Astrocyte (in vitro differentiated cells and primary cell): ENCODE measurements at regions not wholly inside any gene's neighbourhood (a gene's known extent, or its start where the extent isn't known, plus 50 kb on each side); places are given as distances from the start of the nearest gene placed in this dataset.
"Not testable (repeated sequence)": the region's sequence is repeated elsewhere in the genome, so short reads cannot be mapped to it uniquely, and the experiment has no call there.

Source experiments
- DNase-seq: peaks from one replicate; pipeline ENCODE4 v3.0.0-alpha.2; 2010; ENCODE audit warnings: low read depth
- FAIRE-seq: peaks from 2 replicates; lab custom pipeline; 2011; peaks lifted over from hg19 to GRCh38; lab: Jason Lieb, UNC
- H2AFZ ChIP-seq: 2 replicates; pipeline ENCODE4 v1.6.0; 2012; ENCODE audit warnings: low read depth, low read length, inconsistent platforms
- H3K27ac ChIP-seq: 2 replicates; pipeline ENCODE4 v1.5.1; 2011; ENCODE audit warnings: low read depth, low read length, inconsistent platforms
- H3K27me3 ChIP-seq: 2 replicates; pipeline ENCODE4 v1.6.0; 2011; ENCODE audit warnings: low read length, inconsistent platforms; ENCODE audit not compliant: insufficient read depth
- H3K36me3 ChIP-seq: 2 replicates; pipeline ENCODE4 v1.5.1; 2011; ENCODE audit warnings: low read length, inconsistent platforms; ENCODE audit not compliant: insufficient read depth
- H3K4me1 ChIP-seq: 2 replicates; pipeline ENCODE4 v1.5.1; 2011; ENCODE audit warnings: low read length, inconsistent platforms; ENCODE audit not compliant: insufficient read depth
- H3K4me2 ChIP-seq: 2 replicates; pipeline ENCODE4 v1.6.0; 2012; ENCODE audit warnings: low read length, inconsistent platforms
- H3K4me3 ChIP-seq: 2 replicates; pipeline ENCODE4 v1.5.1; 2011; ENCODE audit warnings: low read depth, mild to moderate bottlenecking, low read length, inconsistent platforms; ENCODE audit not compliant: insufficient read depth
- H3K79me2 ChIP-seq: 2 replicates; pipeline ENCODE4 v1.6.0; 2012; ENCODE audit warnings: mild to moderate bottlenecking, low read length, inconsistent platforms; ENCODE audit not compliant: insufficient read depth
- H3K9ac ChIP-seq: 2 replicates; pipeline ENCODE4 v1.6.0; 2012; ENCODE audit warnings: mild to moderate bottlenecking, low read length, inconsistent platforms
- H3K9me3 ChIP-seq: 2 replicates; pipeline ENCODE4 v1.5.1; 2012; ENCODE audit warnings: low read depth, mild to moderate bottlenecking, low read length, inconsistent platforms; ENCODE audit not compliant: insufficient read depth
- H4K20me1 ChIP-seq: 2 replicates; pipeline ENCODE4 v1.6.0; 2012; ENCODE audit warnings: low read length, inconsistent platforms; ENCODE audit not compliant: insufficient read depth
- H3K27ac Mint-ChIP-seq: one replicate; pipeline ENCODE4 v1.8.0; 2021; ENCODE audit warnings: mild to moderate bottlenecking, mixed read lengths; ENCODE audit not compliant: unreplicated experiment
- H3K27me3 Mint-ChIP-seq: one replicate; pipeline ENCODE4 v1.8.0; 2021; ENCODE audit warnings: low read depth, mixed read lengths; ENCODE audit not compliant: unreplicated experiment
- H3K36me3 Mint-ChIP-seq: one replicate; pipeline ENCODE4 v1.8.0; 2021; ENCODE audit warnings: low read depth, mixed read lengths; ENCODE audit not compliant: unreplicated experiment
- H3K4me1 Mint-ChIP-seq: one replicate; pipeline ENCODE4 v1.8.0; 2021; ENCODE audit warnings: low read depth, mixed read lengths; ENCODE audit not compliant: unreplicated experiment
- H3K4me3 Mint-ChIP-seq: one replicate; pipeline ENCODE4 v1.8.0; 2021; ENCODE audit warnings: mild to moderate bottlenecking, moderate library complexity, mixed read lengths; ENCODE audit not compliant: unreplicated experiment
- H3K9me3 Mint-ChIP-seq: one replicate; pipeline ENCODE4 v1.8.0; 2021; ENCODE audit warnings: mild to moderate bottlenecking, mixed read lengths; ENCODE audit not compliant: unreplicated experiment
- CTCF ChIP-seq: IDR thresholded peaks from 2 replicates; pipeline ENCODE4 v1.5.1; 2011; ENCODE audit warnings: low read depth, mild to moderate bottlenecking, inconsistent platforms, low read length, moderate library complexity; ENCODE audit not compliant: insufficient read depth
- EZH2 ChIP-seq: IDR thresholded peaks from 2 replicates; pipeline ENCODE4 v1.6.1; 2012; ENCODE audit warnings: mild to moderate bottlenecking, low read length, inconsistent platforms; ENCODE audit not compliant: insufficient read depth

- no peak overlapping the region for H3K4me3 ChIP-seq
- H3K4me1 Mint-ChIP-seq = no peaks in the 10 kb centered on the region
- no peak overlapping the region for H3K27ac Mint-ChIP-seq
- no peaks in the 10 kb centered on the region for H3K79me2 ChIP-seq
- H3K36me3 ChIP-seq = no peaks in the 10 kb centered on the region
- FAIRE-seq (no peak), DNase-seq (no peak)
- H3K4me3 Mint-ChIP-seq = no peak overlapping the region
- H3K27ac ChIP-seq = no peak overlapping the region
- no peaks in the 10 kb centered on the region for H4K20me1 ChIP-seq
- H3K9me3 Mint-ChIP-seq = peaks cover 15% of the 10 kb centered on the region
- H3K36me3 Mint-ChIP-seq = no peaks in the 10 kb centered on the region
- no peak overlapping the region for H2AFZ ChIP-seq
- no peaks in the 10 kb centered on the region for H3K4me1 ChIP-seq
- no peaks in the 10 kb centered on the region for H3K27me3 Mint-ChIP-seq
- no peak for TF ChIP-seq CTCF
- TF ChIP-seq EZH2 = no peak
- no peaks in the 10 kb centered on the region for H3K9me3 ChIP-seq
- H3K4me2 ChIP-seq = no peak overlapping the region
- no peaks in the 10 kb centered on the region for H3K27me3 ChIP-seq
- no peak overlapping the region for H3K9ac ChIP-seq
Measured at GRCh38 chr7:27000496-27000895, 95.3 kb downstream of the HOXA1 start.

GRCh38 chr7:26998284-26998683 is 97.5 kb downstream of the HOXA1 start:
- H3K4me2 ChIP-seq, H3K4me3 Mint-ChIP-seq, FAIRE-seq, H3K9me3 Mint-ChIP-seq, H4K20me1 ChIP-seq, H2AFZ ChIP-seq, H3K27me3 ChIP-seq, H3K27ac Mint-ChIP-seq, H3K9ac ChIP-seq, H3K4me1 Mint-ChIP-seq, H3K27me3 Mint-ChIP-seq, H3K79me2 ChIP-seq, H3K9me3 ChIP-seq, H3K27ac ChIP-seq, H3K36me3 ChIP-seq, H3K4me1 ChIP-seq, H3K36me3 Mint-ChIP-seq, DNase-seq, H3K4me3 ChIP-seq: not testable (repeated sequence)

GRCh38 chr7:26995666-26996065 is 100.1 kb downstream of the HOXA1 start:
- H3K27ac Mint-ChIP-seq = no peak overlapping the region
- peaks cover 6% of the 10 kb centered on the region for H3K27me3 Mint-ChIP-seq
- no peaks in the 10 kb centered on the region for H3K79me2 ChIP-seq
- H3K9me3 ChIP-seq = no peaks in the 10 kb centered on the region
- H3K4me3 Mint-ChIP-seq = no peak overlapping the region
- no peak for DNase-seq
- H2AFZ ChIP-seq = no peak overlapping the region
- H3K4me1 Mint-ChIP-seq = no peaks in the 10 kb centered on the region
- H4K20me1 ChIP-seq = no peaks in the 10 kb centered on the region
- no peak for TF ChIP-seq CTCF
- no peak for TF ChIP-seq EZH2
- no peak overlapping the region for H3K4me3 ChIP-seq
- no peaks in the 10 kb centered on the region for H3K36me3 ChIP-seq
- H3K36me3 Mint-ChIP-seq = no peaks in the 10 kb centered on the region
- H3K9me3 Mint-ChIP-seq = peaks cover 8% of the 10 kb centered on the region
- no peak overlapping the region for H3K4me2 ChIP-seq
- FAIRE-seq = no peak
- H3K27ac ChIP-seq = no peak overlapping the region
- H3K9ac ChIP-seq = no peak overlapping the region
- H3K27me3 ChIP-seq = no peaks in the 10 kb centered on the region
- H3K4me1 ChIP-seq = no peaks in the 10 kb centered on the region
